ENCODE measurements at regions not wholly inside any gene's neighbourhood (a gene's known extent, or its start where the extent isn't known, plus 50 kb on each side); places are given as distances from the start of the nearest gene placed in this dataset.

DNA sequence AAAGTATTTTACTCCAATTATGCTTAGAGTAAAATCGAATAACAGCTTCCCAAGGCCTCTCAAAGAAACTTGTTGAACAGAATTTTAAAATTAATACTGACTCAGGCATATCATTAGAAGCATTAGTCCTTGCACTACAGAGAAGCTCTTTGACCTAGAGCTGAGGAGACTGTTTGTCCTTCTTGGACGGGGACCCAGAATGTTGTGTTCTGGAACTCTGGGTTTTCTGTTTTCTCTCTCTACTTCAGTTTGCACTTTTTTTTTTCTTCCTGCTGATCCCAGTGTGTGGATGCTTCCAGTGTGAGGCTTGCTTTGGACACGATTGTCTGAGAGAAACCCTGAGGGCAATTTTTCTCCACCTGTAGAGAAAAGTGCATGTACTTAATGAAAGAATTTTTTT, 847.6 kb downstream of the SOCS6 start (continued):
- TF ChIP-seq, protein P1, sequence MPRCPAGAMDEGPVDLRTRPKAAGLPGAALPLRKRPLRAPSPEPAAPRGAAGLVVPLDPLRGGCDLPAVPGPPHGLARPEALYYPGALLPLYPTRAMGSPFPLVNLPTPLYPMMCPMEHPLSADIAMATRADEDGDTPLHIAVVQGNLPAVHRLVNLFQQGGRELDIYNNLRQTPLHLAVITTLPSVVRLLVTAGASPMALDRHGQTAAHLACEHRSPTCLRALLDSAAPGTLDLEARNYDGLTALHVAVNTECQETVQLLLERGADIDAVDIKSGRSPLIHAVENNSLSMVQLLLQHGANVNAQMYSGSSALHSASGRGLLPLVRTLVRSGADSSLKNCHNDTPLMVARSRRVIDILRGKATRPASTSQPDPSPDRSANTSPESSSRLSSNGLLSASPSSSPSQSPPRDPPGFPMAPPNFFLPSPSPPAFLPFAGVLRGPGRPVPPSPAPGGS (IDR thresholded peaks at IDR 0.05) = no peak
- TF ChIP-seq ZC3H11A (IDR thresholded peaks at IDR 0.05) = no peak

DNA sequence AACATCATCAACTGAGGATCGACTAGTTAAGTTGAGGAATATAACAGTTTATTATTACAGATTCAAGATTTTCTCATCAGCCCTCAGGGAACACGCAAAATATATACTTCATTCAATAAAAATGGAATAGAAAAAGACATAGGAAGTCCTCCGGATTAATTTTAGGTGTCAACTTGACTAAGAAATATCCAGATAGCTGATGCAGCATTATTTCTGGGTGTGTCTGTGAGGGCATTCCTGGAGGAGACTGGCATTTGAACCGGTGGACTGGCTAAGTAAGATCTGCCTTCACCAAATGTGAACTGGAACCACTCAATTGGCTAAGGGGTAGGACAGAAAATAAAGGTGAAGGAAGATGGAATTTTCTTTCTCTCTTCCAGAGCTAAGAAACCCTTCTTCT, 845.3 kb downstream of the SOCS6 start:
- H3K4me1 ChIP-seq = no peaks in the 10 kb centered on the region
- WGBS (ENCODE audit: missing lambda C conversion rate) = 14% methylated on average over 4 of the region's 4 CpGs
- no peak for FAIRE-seq
- no peak overlapping the region for H3K4me2 ChIP-seq
- no peak for ATAC-seq
- no peaks in the 10 kb centered on the region for H3K9me3 ChIP-seq
- H3K27ac ChIP-seq = no peak overlapping the region
- POLR2A ChIA-PET = no interaction called here
- CTCF ChIA-PET = no interaction called here
- H3K4me3 ChIP-seq = no peak overlapping the region
- TF ChIP-seq ZC3H11A (IDR thresholded peaks at IDR 0.05) (no peak), MAFK (IDR thresholded peaks at IDR 0.05; ENCODE audit: partially characterized antibody) (peak; percentile 24)
- no peak for DNase-seq (ENCODE audit: low read depth in 1 of 2, low spot score in 1 of 2)

DNA sequence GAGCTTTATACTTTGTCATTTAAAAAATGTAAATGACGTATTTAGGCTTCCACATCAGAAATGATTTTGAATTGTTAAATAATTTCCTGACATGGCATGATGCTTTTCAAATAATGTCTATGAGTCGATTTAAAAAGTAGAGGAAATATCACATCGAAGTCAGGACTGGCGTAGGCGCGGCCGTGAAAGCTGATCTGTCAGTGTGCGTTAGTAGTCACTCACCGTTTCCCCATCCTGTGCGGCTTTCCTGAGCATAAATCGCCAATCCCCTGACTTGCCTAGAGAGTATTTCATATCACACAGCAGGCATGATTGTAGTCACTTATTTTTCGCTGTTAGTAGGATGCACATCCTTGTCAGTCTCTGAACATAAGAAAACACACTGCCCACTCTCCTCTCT, 843.1 kb downstream of the SOCS6 start:
- CTCF ChIA-PET = no interaction called here
- ATAC-seq = no peak
- Histone ChIP-seq H3K27ac (no peak overlapping the region), H3K4me1 (no peaks in the 10 kb centered on the region), H3K4me2 (no peak overlapping the region), H3K4me3 (no peak overlapping the region), H3K9me3 (no peaks in the 10 kb centered on the region)
- TF ChIP-seq HOXA7 (CRISPR knock-in tag; IDR thresholded peaks at IDR 0.05) (no peak), MAFK (IDR thresholded peaks at IDR 0.05; ENCODE audit: partially characterized antibody) (no peak), MAZ (IDR thresholded peaks at IDR 0.05; ENCODE audit: borderline replicate concordance, low read depth, low read length) (no peak), EP300 (IDR thresholded peaks at IDR 0.05) (no peak)
- TF ChIP-seq, protein P2, sequence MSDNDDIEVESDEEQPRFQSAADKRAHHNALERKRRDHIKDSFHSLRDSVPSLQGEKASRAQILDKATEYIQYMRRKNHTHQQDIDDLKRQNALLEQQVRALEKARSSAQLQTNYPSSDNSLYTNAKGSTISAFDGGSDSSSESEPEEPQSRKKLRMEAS (IDR thresholded peaks at IDR 0.05) = no peak
- POLR2A ChIA-PET = no interaction called here
- DNase-seq (ENCODE audit: low read depth in 1 of 2, low spot score in 1 of 2) = no peak
- 49% methylated on average over 12 of the region's 12 CpGs for WGBS (ENCODE audit: missing lambda C conversion rate)
- no peak for FAIRE-seq

DNA sequence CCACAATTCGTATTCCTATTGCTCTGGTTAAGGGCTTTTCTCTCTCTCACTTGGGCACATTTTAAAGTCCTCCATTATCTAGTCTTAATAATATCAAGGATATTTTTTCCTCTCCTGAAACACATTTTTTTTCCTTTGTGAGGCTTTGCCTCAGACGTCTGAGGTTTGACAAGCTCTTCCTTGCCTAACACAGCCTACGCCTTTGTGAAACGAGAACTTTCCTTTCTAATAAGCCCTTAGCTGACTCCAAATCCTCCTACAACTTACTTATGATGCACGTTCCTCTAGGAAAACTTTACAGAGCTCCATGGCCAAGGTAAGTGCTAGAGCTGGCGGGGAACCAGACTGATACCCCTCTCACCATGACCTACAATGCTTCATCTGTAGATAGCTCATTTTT, 841.5 kb downstream of the SOCS6 start:
- no peaks in the 10 kb centered on the region for H3K4me1 ChIP-seq
- ATAC-seq (no peak), DNase-seq (ENCODE audit: low read depth in 1 of 2, low spot score in 1 of 2) (no peak), FAIRE-seq (no peak)
- H3K4me3 ChIP-seq = no peak overlapping the region
- TF ChIP-seq ESRRA (IDR thresholded peaks at IDR 0.05; ENCODE audit: borderline replicate concordance, low read length) = no peak
- no peak for TF ChIP-seq HDAC2 (IDR thresholded peaks at IDR 0.05)
- no peak for TF ChIP-seq GATA3 (IDR thresholded peaks at IDR 0.05; ENCODE audit: borderline replicate concordance)
- no peak for TF ChIP-seq POLR2AphosphoS2 (conservative IDR thresholded peaks at IDR 0.05; ENCODE audit: low read length)
- TF ChIP-seq TFCP2L1 (CRISPR knock-in tag; IDR thresholded peaks at IDR 0.05) = no peak
- TF ChIP-seq NPAS2 (CRISPR knock-in tag; IDR thresholded peaks at IDR 0.05; ENCODE audit: borderline replicate concordance) = no peak
- TF ChIP-seq, protein P3, sequence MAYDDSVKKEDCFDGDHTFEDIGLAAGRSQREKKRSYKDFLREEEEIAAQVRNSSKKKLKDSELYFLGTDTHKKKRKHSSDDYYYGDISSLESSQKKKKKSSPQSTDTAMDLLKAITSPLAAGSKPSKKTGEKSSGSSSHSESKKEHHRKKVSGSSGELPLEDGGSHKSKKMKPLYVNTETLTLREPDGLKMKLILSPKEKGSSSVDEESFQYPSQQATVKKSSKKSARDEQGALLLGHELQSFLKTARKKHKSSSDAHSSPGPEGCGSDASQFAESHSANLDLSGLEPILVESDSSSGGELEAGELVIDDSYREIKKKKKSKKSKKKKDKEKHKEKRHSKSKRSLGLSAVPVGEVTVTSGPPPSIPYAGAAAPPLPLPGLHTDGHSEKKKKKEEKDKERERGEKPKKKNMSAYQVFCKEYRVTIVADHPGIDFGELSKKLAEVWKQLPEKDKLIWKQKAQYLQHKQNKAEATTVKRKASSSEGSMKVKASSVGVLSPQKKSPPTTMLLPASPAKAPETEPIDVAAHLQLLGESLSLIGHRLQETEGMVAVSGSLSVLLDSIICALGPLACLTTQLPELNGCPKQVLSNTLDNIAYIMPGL (CRISPR knock-in tag; IDR thresholded peaks at IDR 0.05; ENCODE audit: borderline replicate concordance) = no peak
- no peak for TF ChIP-seq KDM1A (IDR thresholded peaks at IDR 0.05; ENCODE audit: low read depth)
- TF ChIP-seq ZSCAN20 (CRISPR knock-in tag; IDR thresholded peaks at IDR 0.05) = no peak
- no peak for TF ChIP-seq HOXA7 (CRISPR knock-in tag; IDR thresholded peaks at IDR 0.05)
- TF ChIP-seq, protein P4, sequence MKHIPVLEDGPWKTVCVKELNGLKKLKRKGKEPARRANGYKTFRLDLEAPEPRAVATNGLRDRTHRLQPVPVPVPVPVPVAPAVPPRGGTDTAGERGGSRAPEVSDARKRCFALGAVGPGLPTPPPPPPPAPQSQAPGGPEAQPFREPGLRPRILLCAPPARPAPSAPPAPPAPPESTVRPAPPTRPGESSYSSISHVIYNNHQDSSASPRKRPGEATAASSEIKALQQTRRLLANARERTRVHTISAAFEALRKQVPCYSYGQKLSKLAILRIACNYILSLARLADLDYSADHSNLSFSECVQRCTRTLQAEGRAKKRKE (CRISPR knock-in tag; IDR thresholded peaks at IDR 0.05; ENCODE audit: low read depth) = no peak
- 24% methylated on average over 6 of the region's 6 CpGs for WGBS (ENCODE audit: missing lambda C conversion rate)
- H3K27ac ChIP-seq = no peak overlapping the region
- ChIA-PET CTCF (no interaction called here), POLR2A (no interaction called here)
- H3K9me3 ChIP-seq = no peaks in the 10 kb centered on the region
- H3K4me2 ChIP-seq = no peak overlapping the region
